AG04450 (cell line): ENCODE measurements at regions not wholly inside any gene's neighbourhood (a gene's known extent, or its start where the extent isn't known, plus 50 kb on each side); places are given as distances from the start of the nearest gene placed in this dataset.

Source experiments
- CTCF ChIA-PET: fragments of 300-600, 350-600 bp; formaldehyde crosslinking; extraction: SDS; loops from one replicate; lab custom pipeline; 2022; ENCODE audit warnings: antibody characterized with exemption, inconsistent platforms; lab: Charles Lee
- POLR2A ChIA-PET: fragments of 350-600 bp; formaldehyde crosslinking; extraction: SDS; loops from one replicate; lab custom pipeline; 2021; ENCODE audit warnings: antibody characterized with exemption, inconsistent platforms; lab: Yijun Ruan, JAX
- DNase-seq: peaks from one replicate; pipeline ENCODE4 v3.0.0-alpha.2; 2011; ENCODE audit warnings: low read depth, low spot score
- H3K27ac ChIP-seq: one replicate; pipeline ENCODE4 v1.5.1; 2012; ENCODE audit warnings: low read depth, low read length, control low read depth
- H3K27me3 ChIP-seq: one replicate; pipeline ENCODE4 v1.6.0; 2012; ENCODE audit warnings: low read length; ENCODE audit not compliant: control insufficient read depth, insufficient read depth
- H3K4me3 ChIP-seq: 2 replicates; pipeline ENCODE4 v1.5.1; 2011; ENCODE audit warnings: mild to moderate bottlenecking, low read depth, low read length, control low read depth
- H3K9me3 ChIP-seq: 2 replicates; pipeline ENCODE4 v1.5.1; 2012; ENCODE audit warnings: low read length; ENCODE audit not compliant: control insufficient read depth, insufficient read depth
- CTCF ChIP-seq: IDR thresholded peaks from 2 replicates; pipeline ENCODE4 v1.5.1; 2011; ENCODE audit warnings: low read depth, low read length, control low read depth, inconsistent platforms

- Histone ChIP-seq H3K27ac (no peak overlapping the region), H3K9me3 (no peaks in the 10 kb centered on the region), H3K27me3 (no peaks in the 10 kb centered on the region), H3K4me3 (no peak overlapping the region)
- ChIA-PET POLR2A (no interaction called here), CTCF (no interaction called here)
- DNase-seq, result no peak
- TF ChIP-seq CTCF, result no peak
These were observed 364.8 kb downstream of the NYAP2 start for GRCh38 chr2:225764346-225764745.

- no peak for DNase-seq
- TF ChIP-seq CTCF, result no peak
- no peak overlapping the region for H3K27ac ChIP-seq
- H3K27me3 ChIP-seq, result no peaks in the 10 kb centered on the region
- H3K9me3 ChIP-seq, result no peaks in the 10 kb centered on the region
- H3K4me3 ChIP-seq, result no peak overlapping the region
- ChIA-PET POLR2A (no interaction called here), CTCF (no interaction called here)
These were observed 364.2 kb downstream of the NYAP2 start for GRCh38 chr2:225763711-225764110.

- TF ChIP-seq CTCF, result no peak
These were observed 361.9 kb downstream of the NYAP2 start for GRCh38 chr2:225761396-225761795.

GRCh38 chr2:225757248-225757647 lies 357.7 kb downstream of the NYAP2 start:
- POLR2A ChIA-PET, result no interaction called here
- no peaks in the 10 kb centered on the region for H3K27me3 ChIP-seq

More at GRCh38 chr2:225761396-225761795, 361.9 kb downstream of the NYAP2 start:
- Histone ChIP-seq H3K27ac (no peak overlapping the region), H3K9me3 (no peaks in the 10 kb centered on the region), H3K4me3 (no peak overlapping the region), H3K27me3 (no peaks in the 10 kb centered on the region)
- CTCF ChIA-PET, result no interaction called here
- no peak for DNase-seq
- POLR2A ChIA-PET, result no interaction called here

GRCh38 chr2:225756198-225756597 lies 356.7 kb downstream of the NYAP2 start:
- Histone ChIP-seq H3K27ac (no peak overlapping the region), H3K9me3 (no peaks in the 10 kb centered on the region), H3K27me3 (no peaks in the 10 kb centered on the region), H3K4me3 (no peak overlapping the region)
- TF ChIP-seq CTCF, result no peak
- DNase-seq, result no peak
- POLR2A ChIA-PET, result no interaction called here
- CTCF ChIA-PET, result interaction anchor here (1.2 kb wide), 1 partner anchor 133 kb away, joined by 5 read pairs; no protein-coding TSS in a partner anchor

More at GRCh38 chr2:225757248-225757647, 357.7 kb downstream of the NYAP2 start:
- TF ChIP-seq CTCF, result no peak
- no peaks in the 10 kb centered on the region for H3K9me3 ChIP-seq
- CTCF ChIA-PET, result interaction anchor here (1.2 kb wide), 1 partner anchor 132 kb away, joined by 5 read pairs; no protein-coding TSS in a partner anchor
- no peak for DNase-seq
- no peak overlapping the region for H3K4me3 ChIP-seq
- H3K27ac ChIP-seq, result no peak overlapping the region
